ENCODE measurements at regions not wholly inside any gene's neighbourhood (a gene's known extent, or its start where the extent isn't known, plus 50 kb on each side); places are given as distances from the start of the nearest gene placed in this dataset.

DNA sequence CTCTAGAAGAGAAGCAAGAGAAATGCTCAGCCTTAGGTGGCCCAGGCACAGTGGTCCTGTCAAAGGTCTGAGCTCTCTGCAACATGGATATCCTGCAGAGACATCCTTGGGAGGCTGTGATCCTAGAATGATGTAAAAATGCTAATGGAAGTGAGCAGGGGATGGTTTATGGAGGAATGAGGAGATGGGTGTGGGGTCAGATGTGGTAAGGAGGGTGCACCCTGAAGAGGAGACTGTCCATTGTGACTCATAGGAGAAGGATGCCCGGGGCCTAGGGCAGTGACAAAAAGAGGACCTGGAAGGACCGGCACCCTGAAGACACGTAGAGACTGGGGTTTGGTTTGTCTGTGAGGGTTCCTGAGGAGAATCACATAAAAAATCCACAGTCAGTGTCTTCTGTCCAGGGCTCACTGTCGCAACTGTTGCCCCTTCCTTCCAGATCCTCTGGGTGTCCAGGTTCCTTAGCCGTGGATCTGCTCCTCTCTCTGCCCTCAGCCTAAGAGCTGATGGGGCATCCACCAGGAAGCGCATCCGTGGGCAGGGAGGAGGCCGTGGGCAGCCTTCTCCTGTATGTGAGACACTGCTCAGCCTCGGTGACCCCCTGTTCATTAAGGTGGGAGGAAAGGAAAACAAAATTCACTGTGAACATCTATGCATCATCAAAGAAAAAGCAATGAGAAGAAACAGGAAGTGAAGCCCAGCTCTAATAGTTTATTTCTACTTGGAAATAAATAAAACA, 110.7 kb downstream of the VPREB1 start:
- Histone ChIP-seq H3K23me2 (ENCODE audit: low read depth, low read length) (no peaks in the 10 kb centered on the region), H3K27ac (ENCODE audit: low read depth, low read length) (no peak overlapping the region), H2BK12ac (ENCODE audit: low read depth, low read length) (no peak overlapping the region), H4K5ac (ENCODE audit: insufficient read length, low read depth, low read length) (no peak overlapping the region), H3K27me3 (replicated peaks in 1 of 4; ENCODE audit: control insufficient read depth in 3 of 4, extremely low read depth in 1 of 4, insufficient read depth in 3 of 4, low read length in 3 of 4) (peaks cover 69 to 98% (median 92%) of the 10 kb centered on the region in 4 experiments), H3K79me2 (ENCODE audit: control insufficient read depth in 1 of 2, insufficient read depth in 2 of 2, low read length in 2 of 2) (no peaks in the 10 kb centered on the region), H3K9ac (replicated peaks in 1 of 4; ENCODE audit: extremely low read depth in 1 of 4, low read depth in 3 of 4, low read length in 3 of 4) (no peak overlapping the region; a peak in 2 of 7 replicates), H3K4ac (replicated peaks; ENCODE audit: insufficient read length, low read depth, low read length) (no peak overlapping the region), H4K8ac (ENCODE audit: extremely low read depth, insufficient read depth, low read length) (no peak overlapping the region; the same call in 1 of the 2 replicates), H2BK120ac (replicated peaks; ENCODE audit: low read depth, low read length) (no peak overlapping the region), H2BK15ac (ENCODE audit: low read length) (no peak overlapping the region), H3K4me1 (replicated peaks in 1 of 4; ENCODE audit: control insufficient read depth in 3 of 4, insufficient read depth in 4 of 4, low read length in 3 of 4) (peaks cover 0 to 3% (median 0%) of the 10 kb centered on the region in 4 experiments; a peak in 2 of 7 replicates), H3K9me3 (ENCODE audit: insufficient read depth in 2 of 2, low read depth in 1 of 2, low read length in 1 of 2) (no peaks in the 10 kb centered on the region), H3K4me2 (ENCODE audit: insufficient read depth in 1 of 2, low read depth in 2 of 2, low read length in 2 of 2) (no peak overlapping the region), H2AFZ (ENCODE audit: low read length) (no peak overlapping the region), H3K4me3 (ENCODE audit: extremely low read depth in 1 of 4, insufficient read depth in 2 of 4, low read depth in 3 of 4, low read length in 4 of 4) (no peak overlapping the region), H3K36me3 (ENCODE audit: control insufficient read depth in 2 of 4, insufficient read depth in 4 of 4, low read length in 3 of 4) (no peaks in the 10 kb centered on the region), H2BK20ac (ENCODE audit: low read length) (no peak overlapping the region), H3K14ac (ENCODE audit: insufficient read length) (no peak overlapping the region), H3K18ac (ENCODE audit: extremely low read depth, low read length) (no peak overlapping the region), H2AK5ac (ENCODE audit: low read depth, low read length) (no peak overlapping the region), H4K20me1 (replicated peaks in 1 of 2; ENCODE audit: control insufficient read depth in 1 of 2, insufficient read depth in 2 of 2, low read length in 2 of 2) (peaks cover 0 to 1% of the 10 kb centered on the region in 2 experiments), H3K23ac (ENCODE audit: insufficient read length) (no peak overlapping the region), H3K56ac (replicated peaks; ENCODE audit: insufficient read length, low read depth, low read length) (no peak overlapping the region), H3K79me1 (ENCODE audit: low read depth, low read length) (no peaks in the 10 kb centered on the region), H4K91ac (replicated peaks; ENCODE audit: insufficient read length, low read length) (no peak overlapping the region), H2BK5ac (ENCODE audit: low read depth, low read length) (no peak overlapping the region)
- POLR2A ChIA-PET (ENCODE audit: partially characterized antibody), result interaction anchor here (1.0 kb wide), 1 partner anchor 8 kb away, joined by 4 read pairs; no protein-coding TSS in a partner anchor
- no peak for FAIRE-seq
- CTCF ChIA-PET (ENCODE audit: partially characterized antibody), result interaction anchor here (0.7 to 3.2 kb wide), 7 partner anchors 9 to 1029 kb away, joined by 3 to 19 read pairs (median 3); no protein-coding TSS in a partner anchor
- WGBS, 2 experiments (ENCODE audit: extremely low coverage in 1 of 2, insufficient coverage in 1 of 2, insufficient read length in 1 of 2, insufficient replicate concordance in 2 of 2, low coverage in 1 of 2, low lambda C conversion rate in 2 of 2, missing lambda C conversion rate in 1 of 2), result 78% methylated on average over 9 of the region's 9 CpGs; no CpG with 5 or more reads in 1 of the 2 experiments
- DNase-seq (ENCODE audit: low read depth in 1 of 2, low spot score in 2 of 2), result no peak
- no peak for TF ChIP-seq TAF1 (IDR thresholded peaks at IDR 0.05; ENCODE audit: low read depth, low read length)
- no peak for TF ChIP-seq CTBP2 (IDR thresholded peaks at IDR 0.05; ENCODE audit: borderline replicate concordance, insufficient read depth, insufficient read length, low read length)
- TF ChIP-seq, protein P1, sequence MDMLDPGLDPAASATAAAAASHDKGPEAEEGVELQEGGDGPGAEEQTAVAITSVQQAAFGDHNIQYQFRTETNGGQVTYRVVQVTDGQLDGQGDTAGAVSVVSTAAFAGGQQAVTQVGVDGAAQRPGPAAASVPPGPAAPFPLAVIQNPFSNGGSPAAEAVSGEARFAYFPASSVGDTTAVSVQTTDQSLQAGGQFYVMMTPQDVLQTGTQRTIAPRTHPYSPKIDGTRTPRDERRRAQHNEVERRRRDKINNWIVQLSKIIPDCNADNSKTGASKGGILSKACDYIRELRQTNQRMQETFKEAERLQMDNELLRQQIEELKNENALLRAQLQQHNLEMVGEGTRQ (IDR thresholded peaks at IDR 0.05; ENCODE audit: low read length), result no peak
- TF ChIP-seq HDAC6 (IDR thresholded peaks at IDR 0.05; ENCODE audit: low read depth, low read length), result no peak
- TF ChIP-seq, protein P2, sequence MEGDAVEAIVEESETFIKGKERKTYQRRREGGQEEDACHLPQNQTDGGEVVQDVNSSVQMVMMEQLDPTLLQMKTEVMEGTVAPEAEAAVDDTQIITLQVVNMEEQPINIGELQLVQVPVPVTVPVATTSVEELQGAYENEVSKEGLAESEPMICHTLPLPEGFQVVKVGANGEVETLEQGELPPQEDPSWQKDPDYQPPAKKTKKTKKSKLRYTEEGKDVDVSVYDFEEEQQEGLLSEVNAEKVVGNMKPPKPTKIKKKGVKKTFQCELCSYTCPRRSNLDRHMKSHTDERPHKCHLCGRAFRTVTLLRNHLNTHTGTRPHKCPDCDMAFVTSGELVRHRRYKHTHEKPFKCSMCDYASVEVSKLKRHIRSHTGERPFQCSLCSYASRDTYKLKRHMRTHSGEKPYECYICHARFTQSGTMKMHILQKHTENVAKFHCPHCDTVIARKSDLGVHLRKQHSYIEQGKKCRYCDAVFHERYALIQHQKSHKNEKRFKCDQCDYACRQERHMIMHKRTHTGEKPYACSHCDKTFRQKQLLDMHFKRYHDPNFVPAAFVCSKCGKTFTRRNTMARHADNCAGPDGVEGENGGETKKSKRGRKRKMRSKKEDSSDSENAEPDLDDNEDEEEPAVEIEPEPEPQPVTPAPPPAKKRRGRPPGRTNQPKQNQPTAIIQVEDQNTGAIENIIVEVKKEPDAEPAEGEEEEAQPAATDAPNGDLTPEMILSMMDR (IDR thresholded peaks at IDR 0.05; ENCODE audit: control extremely low read depth in 1 of 3, insufficient read depth in 1 of 3, low read depth in 1 of 3, low read length in 3 of 3), result no peak
- TF ChIP-seq KDM5A (IDR thresholded peaks at IDR 0.05; ENCODE audit: low read length), result no peak
- TF ChIP-seq TEAD4 (IDR thresholded peaks at IDR 0.05; ENCODE audit: low read depth, low read length), result no peak
- TF ChIP-seq ZNF274 (IDR thresholded peaks at IDR 0.05; ENCODE audit: borderline replicate concordance, extremely low read depth, low read length), result no peak

All from H1 (cell line).